ENCODE measurements at regions not wholly inside any gene's neighbourhood (a gene's known extent, or its start where the extent isn't known, plus 50 kb on each side); places are given as distances from the start of the nearest gene placed in this dataset.
"Not testable (repeated sequence)": the region's sequence is repeated elsewhere in the genome, so short reads cannot be mapped to it uniquely, and the experiment has no call there.

DNA sequence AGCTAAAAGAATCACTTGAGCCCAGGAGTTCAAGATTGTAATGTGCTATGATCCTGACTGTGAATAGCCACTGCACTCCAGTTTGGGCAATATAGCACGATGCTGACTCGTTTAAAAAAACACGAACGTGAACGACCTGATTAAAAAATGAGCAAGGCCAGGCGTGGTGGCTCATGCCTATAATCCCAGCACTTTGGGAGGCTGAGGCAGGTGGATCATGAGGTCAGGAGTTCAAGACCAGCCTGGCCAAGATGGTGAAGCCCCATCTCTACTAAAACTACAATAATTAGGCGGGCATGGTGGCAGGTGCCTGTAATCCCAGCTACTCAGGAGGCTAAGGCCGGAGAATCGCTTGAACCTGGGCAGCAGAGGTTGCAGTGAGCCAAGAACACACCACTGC, 58.6 kb upstream of the NCOA3 start:
- not testable (repeated sequence) for DNase-seq

DNA sequence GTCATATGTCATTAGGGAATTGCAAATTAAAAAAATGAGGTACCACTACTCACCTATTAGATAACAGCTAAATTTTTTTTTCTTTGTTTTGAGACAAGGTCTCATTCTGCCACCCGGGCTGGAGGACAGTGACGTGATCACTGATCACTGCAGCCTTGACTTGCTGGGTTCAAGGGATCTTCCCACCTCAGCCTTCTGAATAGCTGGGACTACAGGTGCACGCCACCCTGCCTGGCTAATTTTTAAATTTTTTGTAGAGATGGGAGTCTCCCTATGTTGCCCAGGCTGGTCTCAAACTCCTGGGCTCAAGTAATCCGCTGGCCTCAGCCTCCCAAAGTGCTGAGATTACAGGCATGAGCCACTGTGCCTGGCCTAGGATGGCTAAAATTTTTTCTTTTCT, 57.1 kb upstream of the NCOA3 start:
- DNase-seq: no peak

DNA sequence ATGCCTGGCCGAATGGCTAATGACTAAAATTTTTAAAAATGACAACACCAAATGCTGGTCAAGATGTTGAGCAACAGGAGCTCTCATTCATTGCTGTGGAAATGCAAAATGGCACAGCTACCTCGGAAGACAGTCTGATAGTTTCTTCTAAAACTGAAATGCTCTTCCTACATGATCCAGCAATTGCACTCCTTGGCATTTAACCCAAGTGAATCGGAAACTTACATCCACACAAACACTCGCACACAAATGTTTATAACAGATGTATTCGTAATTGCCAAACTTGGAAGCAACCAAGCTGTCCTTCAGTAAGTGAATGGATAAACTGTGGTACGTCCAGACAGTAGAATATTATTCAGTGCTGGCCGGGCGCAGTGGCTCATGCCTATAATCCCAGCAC, 56.4 kb upstream of the NCOA3 start:
- no peak for DNase-seq

DNA sequence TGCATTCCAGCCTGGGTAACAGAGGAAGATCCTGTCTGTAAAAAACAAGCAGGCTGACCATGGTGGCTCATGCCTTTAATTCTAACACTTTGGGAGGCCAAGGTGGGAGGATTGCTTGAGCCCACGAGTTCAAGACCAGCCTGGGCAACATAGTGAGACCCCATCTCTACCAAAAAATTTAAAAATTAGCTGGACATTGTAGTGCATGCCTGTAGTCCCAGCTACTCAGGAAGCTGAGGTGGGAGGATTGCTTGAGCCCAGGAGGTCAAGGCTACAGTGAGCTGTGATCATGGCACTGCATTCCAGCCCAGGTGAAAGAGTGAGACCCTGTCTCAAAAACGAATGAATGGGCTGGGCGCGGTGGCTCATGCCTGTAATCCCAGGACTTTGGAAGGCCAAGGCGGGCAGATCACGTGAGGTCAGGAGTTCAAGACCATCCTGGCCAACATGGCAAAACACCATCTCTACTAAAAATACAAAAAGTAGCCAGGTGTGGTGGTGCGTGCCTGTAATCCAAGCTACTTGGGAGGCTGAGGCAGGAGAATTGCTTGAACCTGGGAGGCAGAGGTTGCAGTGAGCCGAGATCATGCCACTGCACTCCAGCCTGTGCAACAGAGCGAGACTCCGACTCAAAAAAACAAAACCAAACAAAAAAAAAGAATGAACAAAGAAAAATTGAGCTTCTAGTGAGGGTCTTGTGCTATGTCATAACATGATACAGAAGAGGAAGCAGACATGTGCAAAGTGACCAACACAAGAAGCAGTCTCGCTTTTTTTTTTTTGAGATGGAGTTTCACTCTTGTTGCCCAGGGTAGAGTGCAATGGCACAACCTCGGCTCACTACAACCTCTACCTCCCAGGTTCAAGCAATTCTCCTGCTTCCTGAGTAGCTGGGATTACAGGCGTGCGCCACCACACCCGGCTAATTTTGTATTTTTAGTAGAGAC, 54.1 kb upstream of the NCOA3 start:
- DNase-seq: not testable (repeated sequence)

DNA sequence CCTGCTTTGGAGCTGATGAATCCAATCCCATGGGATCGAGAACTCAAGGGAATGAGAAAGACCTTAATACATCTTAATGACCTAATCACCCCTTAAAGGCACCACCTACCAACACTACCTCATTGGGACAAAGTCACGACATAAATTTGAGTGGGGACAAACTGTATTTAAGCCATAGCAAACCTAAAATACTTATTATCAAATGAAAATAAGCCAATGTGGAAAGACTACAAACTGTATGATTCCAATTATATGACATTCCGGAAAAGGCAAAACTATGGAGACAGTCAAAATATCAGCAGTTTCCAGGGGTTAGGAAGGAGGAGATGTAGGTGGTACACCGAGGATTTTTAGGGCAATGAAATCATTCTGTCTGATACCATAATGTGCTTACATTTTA, 53.3 kb upstream of the NCOA3 start:
- no peak for DNase-seq

DNA sequence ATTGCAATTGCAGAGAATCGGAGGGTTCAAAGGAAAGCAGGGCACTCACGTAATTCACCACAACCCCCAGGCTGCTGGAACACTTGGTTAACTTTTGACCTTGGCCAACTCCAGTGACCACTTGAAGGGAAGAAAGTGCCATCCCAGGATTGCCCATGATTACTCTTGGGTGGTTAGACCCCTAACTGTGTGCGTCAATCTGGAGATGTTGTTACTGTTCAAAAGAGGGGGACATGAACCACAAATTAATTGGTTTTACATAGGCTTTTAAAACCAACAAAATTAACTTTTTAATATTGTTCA, 50.1 kb upstream of the NCOA3 start:
- no peak for DNase-seq
